ENCODE measurements at regions not wholly inside any gene's neighbourhood (a gene's known extent, or its start where the extent isn't known, plus 50 kb on each side); places are given as distances from the start of the nearest gene placed in this dataset.

- no peaks in the 10 kb centered on the region for H3K9me3 Mint-ChIP-seq (ENCODE audit: insufficient read depth)
- POLR2A ChIA-PET = no interaction called here
- no peak for ATAC-seq
Measured at GRCh38 chr11:76607431-76607830, 63.1 kb downstream of the LRRC32 start.

GRCh38 chr11:76605338-76606074 is 65.0 kb downstream of the LRRC32 start:
- Mint-ChIP-seq H3K4me3 (no peak overlapping the region), H3K4me1 (ENCODE audit: low read depth) (no peaks in the 10 kb centered on the region), H3K36me3 (ENCODE audit: low read depth) (no peaks in the 10 kb centered on the region), H3K27me3 (ENCODE audit: low read depth) (no peaks in the 10 kb centered on the region), H3K27ac (no peak overlapping the region), H3K9me3 (ENCODE audit: insufficient read depth) (no peaks in the 10 kb centered on the region)
- ATAC-seq (no peak), DNase-seq (peak; percentile 16)
- CTCF ChIA-PET = no interaction called here
- POLR2A ChIA-PET = no interaction called here

More at GRCh38 chr11:76607431-76607830, 63.1 kb downstream of the LRRC32 start:
- CTCF ChIA-PET = no interaction called here
- peaks cover 6% of the 10 kb centered on the region for H3K4me1 Mint-ChIP-seq (ENCODE audit: low read depth)
- no peaks in the 10 kb centered on the region for H3K36me3 Mint-ChIP-seq (ENCODE audit: low read depth)
- peaks cover 2% of the 10 kb centered on the region for H3K27me3 Mint-ChIP-seq (ENCODE audit: low read depth)
- no peak overlapping the region for H3K27ac Mint-ChIP-seq
- no peak overlapping the region for H3K4me3 Mint-ChIP-seq
- DNase-seq = no peak

GRCh38 chr11:76604626-76605241 is 65.8 kb downstream of the LRRC32 start:
- peaks cover 3% of the 10 kb centered on the region for H3K4me1 Mint-ChIP-seq (ENCODE audit: low read depth)
- no peaks in the 10 kb centered on the region for H3K9me3 Mint-ChIP-seq (ENCODE audit: insufficient read depth)
- ChIA-PET CTCF (no interaction called here), POLR2A (no interaction called here)
- H3K27ac Mint-ChIP-seq = no peak overlapping the region
- ATAC-seq = no peak
- H3K27me3 Mint-ChIP-seq (ENCODE audit: low read depth) = no peaks in the 10 kb centered on the region
- DNase-seq = peak; percentile 16
- no peak overlapping the region for H3K4me3 Mint-ChIP-seq
- H3K36me3 Mint-ChIP-seq (ENCODE audit: low read depth) = no peaks in the 10 kb centered on the region

- H3K27ac Mint-ChIP-seq = no peak overlapping the region
- H3K27me3 Mint-ChIP-seq (ENCODE audit: low read depth) = no peaks in the 10 kb centered on the region
- H3K4me1 Mint-ChIP-seq (ENCODE audit: low read depth) = peaks cover 9% of the 10 kb centered on the region
- ChIA-PET CTCF (no interaction called here), POLR2A (no interaction called here)
- no peaks in the 10 kb centered on the region for H3K36me3 Mint-ChIP-seq (ENCODE audit: low read depth)
- ATAC-seq (no peak), DNase-seq (peak; percentile 5)
- no peaks in the 10 kb centered on the region for H3K9me3 Mint-ChIP-seq (ENCODE audit: insufficient read depth)
- no peak overlapping the region for H3K4me3 Mint-ChIP-seq
Measured at GRCh38 chr11:76604081-76604625, 66.4 kb downstream of the LRRC32 start.

- no peak overlapping the region for H3K27ac Mint-ChIP-seq
- H3K9me3 Mint-ChIP-seq (ENCODE audit: insufficient read depth) = no peaks in the 10 kb centered on the region
- DNase-seq = no peak
- H3K4me1 Mint-ChIP-seq (ENCODE audit: low read depth) = peaks cover 17% of the 10 kb centered on the region
- H3K4me3 Mint-ChIP-seq = no peak overlapping the region
- ATAC-seq = no peak
- ChIA-PET POLR2A (no interaction called here), CTCF (no interaction called here)
- H3K27me3 Mint-ChIP-seq (ENCODE audit: low read depth) = no peaks in the 10 kb centered on the region
- H3K36me3 Mint-ChIP-seq (ENCODE audit: low read depth) = no peaks in the 10 kb centered on the region
Measured at GRCh38 chr11:76603202-76603601, 67.3 kb downstream of the LRRC32 start.
